GM12878 (cell line): ENCODE measurements at regions not wholly inside any gene's neighbourhood (a gene's known extent, or its start where the extent isn't known, plus 50 kb on each side); places are given as distances from the start of the nearest gene placed in this dataset.

Experiments used
- CBFB ChIP-seq: IDR thresholded peaks from 2 replicates; pipeline ENCODE4 v1.6.1; 2016; ENCODE audit warnings: antibody characterized with exemption, low read depth
- EZH2 ChIP-seq: IDR thresholded peaks from 2 replicates; pipeline ENCODE4 v1.6.1; 2012; ENCODE audit warnings: low read depth, mild to moderate bottlenecking, control low read depth, inconsistent platforms, low read length, borderline replicate concordance; ENCODE audit not compliant: control insufficient read depth
- MYC ChIP-seq: IDR thresholded peaks from 2 replicates; pipeline ENCODE4 v1.6.1; 2011; ENCODE audit warnings: mild to moderate bottlenecking, low read length, moderate library complexity, inconsistent platforms; ENCODE audit not compliant: insufficient read depth, insufficient replicate concordance, insufficient read length, severe bottlenecking
- POLR2A ChIP-seq: IDR thresholded peaks from 2 replicates; pipeline ENCODE4 v1.6.1; 2011; ENCODE audit warnings: low read depth, mild to moderate bottlenecking, low read length
- POLR2AphosphoS2 ChIP-seq: IDR thresholded peaks from 2 replicates; pipeline ENCODE4 v1.6.1; 2011; ENCODE audit warnings: low read depth, mild to moderate bottlenecking, low read length, improper control_type of control experiment, moderate library complexity
- POLR2AphosphoS5 ChIP-seq: IDR thresholded peaks from 2 replicates; pipeline ENCODE4 v1.6.1; 2011; ENCODE audit warnings: mild to moderate bottlenecking, low read length, inconsistent platforms
- SIN3A ChIP-seq: IDR thresholded peaks from 2 replicates; pipeline ENCODE4 v1.6.1; 2012; ENCODE audit warnings: low read depth, low read length, improper control_type of control experiment
- SP1 ChIP-seq: IDR thresholded peaks from one replicate; pipeline ENCODE4 v1.6.1; 2011; ENCODE audit warnings: low read depth, low read length
- STAT3 ChIP-seq: IDR thresholded peaks from 2 replicates; pipeline ENCODE4 v1.6.1; 2011; ENCODE audit warnings: low read depth, low read length, improper control_type of control experiment
- TF ChIP-seq, protein P1 (sequence below), 3 experiments: IDR thresholded peaks in 2 of 3; conservative IDR thresholded peaks in 1 of 3; 2 replicates each; pipeline ENCODE4 v1.5.1; 2011; ENCODE audit warnings: low read depth in 3 of 3, low read length in 3 of 3, mild to moderate bottlenecking in 3 of 3, control low read depth in 2 of 3, moderate library complexity in 2 of 3, inconsistent platforms in 1 of 3, mixed read lengths in 1 of 3; ENCODE audit not compliant: control insufficient read depth in 2 of 3, insufficient read depth in 1 of 3; ENCODE audit errors: extremely low read depth in 1 of 3
- TF ChIP-seq, protein P2 (sequence below): fragments of 450-650 bp; IDR thresholded peaks from 2 replicates; pipeline ENCODE4 v1.6.1; 2016; ENCODE audit warnings: mild to moderate bottlenecking, moderate library complexity, borderline replicate concordance
- TF ChIP-seq, protein P3 (sequence below): IDR thresholded peaks from 2 replicates; pipeline ENCODE4 v1.6.1; 2012; ENCODE audit warnings: low read depth, low read length, improper control_type of control experiment
- TF ChIP-seq, protein P4 (sequence below): fragments of 450-650 bp; IDR thresholded peaks from 2 replicates; pipeline ENCODE4 v1.6.1; 2018; ENCODE audit warnings: borderline replicate concordance, mild to moderate bottlenecking; ENCODE audit not compliant: partially characterized antibody

DNA sequence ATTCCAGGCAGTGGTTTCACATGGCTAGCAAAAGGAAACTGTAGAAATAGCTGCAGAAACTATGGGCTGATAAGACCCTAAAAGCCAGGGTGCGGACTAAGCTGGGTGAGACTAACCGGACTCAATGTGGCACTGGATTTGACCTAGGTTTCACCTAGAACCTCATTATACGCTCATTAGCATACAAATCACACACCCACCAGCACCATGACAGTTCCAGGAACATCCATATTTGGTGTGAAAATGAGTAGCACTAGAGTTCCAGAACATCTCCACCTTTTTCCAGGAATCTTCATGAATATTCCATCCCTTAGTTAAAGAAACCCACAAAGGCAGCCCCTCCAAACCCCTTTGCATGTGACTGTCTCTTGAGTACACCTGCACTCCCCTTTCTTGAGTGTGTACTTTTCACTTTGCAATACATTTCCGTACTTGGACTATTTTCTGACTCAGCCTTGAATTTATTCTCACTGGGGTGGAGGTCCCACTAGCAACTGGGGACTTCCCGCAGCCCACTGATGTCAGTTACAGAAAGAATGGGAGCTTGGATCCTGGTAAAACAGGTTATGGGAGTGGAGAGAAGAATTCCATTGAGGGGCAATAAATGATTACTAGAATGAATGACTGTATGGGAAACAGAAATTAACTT is 58.0 kb upstream of the SPATA31C2 start:
- TF ChIP-seq POLR2AphosphoS2 = no peak
- no peak for TF ChIP-seq STAT3
- TF ChIP-seq, protein P1, sequence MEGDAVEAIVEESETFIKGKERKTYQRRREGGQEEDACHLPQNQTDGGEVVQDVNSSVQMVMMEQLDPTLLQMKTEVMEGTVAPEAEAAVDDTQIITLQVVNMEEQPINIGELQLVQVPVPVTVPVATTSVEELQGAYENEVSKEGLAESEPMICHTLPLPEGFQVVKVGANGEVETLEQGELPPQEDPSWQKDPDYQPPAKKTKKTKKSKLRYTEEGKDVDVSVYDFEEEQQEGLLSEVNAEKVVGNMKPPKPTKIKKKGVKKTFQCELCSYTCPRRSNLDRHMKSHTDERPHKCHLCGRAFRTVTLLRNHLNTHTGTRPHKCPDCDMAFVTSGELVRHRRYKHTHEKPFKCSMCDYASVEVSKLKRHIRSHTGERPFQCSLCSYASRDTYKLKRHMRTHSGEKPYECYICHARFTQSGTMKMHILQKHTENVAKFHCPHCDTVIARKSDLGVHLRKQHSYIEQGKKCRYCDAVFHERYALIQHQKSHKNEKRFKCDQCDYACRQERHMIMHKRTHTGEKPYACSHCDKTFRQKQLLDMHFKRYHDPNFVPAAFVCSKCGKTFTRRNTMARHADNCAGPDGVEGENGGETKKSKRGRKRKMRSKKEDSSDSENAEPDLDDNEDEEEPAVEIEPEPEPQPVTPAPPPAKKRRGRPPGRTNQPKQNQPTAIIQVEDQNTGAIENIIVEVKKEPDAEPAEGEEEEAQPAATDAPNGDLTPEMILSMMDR (IDR thresholded peaks at IDR 0.05 in 2 of 3, conservative IDR thresholded peaks at IDR 0.05 in 1 of 3; ENCODE audit: control insufficient read depth in 2 of 3, extremely low read depth in 1 of 3, insufficient read depth in 1 of 3, low read depth in 3 of 3, low read length in 3 of 3) = no peak
- no peak for TF ChIP-seq POLR2AphosphoS5
- TF ChIP-seq, protein P2, sequence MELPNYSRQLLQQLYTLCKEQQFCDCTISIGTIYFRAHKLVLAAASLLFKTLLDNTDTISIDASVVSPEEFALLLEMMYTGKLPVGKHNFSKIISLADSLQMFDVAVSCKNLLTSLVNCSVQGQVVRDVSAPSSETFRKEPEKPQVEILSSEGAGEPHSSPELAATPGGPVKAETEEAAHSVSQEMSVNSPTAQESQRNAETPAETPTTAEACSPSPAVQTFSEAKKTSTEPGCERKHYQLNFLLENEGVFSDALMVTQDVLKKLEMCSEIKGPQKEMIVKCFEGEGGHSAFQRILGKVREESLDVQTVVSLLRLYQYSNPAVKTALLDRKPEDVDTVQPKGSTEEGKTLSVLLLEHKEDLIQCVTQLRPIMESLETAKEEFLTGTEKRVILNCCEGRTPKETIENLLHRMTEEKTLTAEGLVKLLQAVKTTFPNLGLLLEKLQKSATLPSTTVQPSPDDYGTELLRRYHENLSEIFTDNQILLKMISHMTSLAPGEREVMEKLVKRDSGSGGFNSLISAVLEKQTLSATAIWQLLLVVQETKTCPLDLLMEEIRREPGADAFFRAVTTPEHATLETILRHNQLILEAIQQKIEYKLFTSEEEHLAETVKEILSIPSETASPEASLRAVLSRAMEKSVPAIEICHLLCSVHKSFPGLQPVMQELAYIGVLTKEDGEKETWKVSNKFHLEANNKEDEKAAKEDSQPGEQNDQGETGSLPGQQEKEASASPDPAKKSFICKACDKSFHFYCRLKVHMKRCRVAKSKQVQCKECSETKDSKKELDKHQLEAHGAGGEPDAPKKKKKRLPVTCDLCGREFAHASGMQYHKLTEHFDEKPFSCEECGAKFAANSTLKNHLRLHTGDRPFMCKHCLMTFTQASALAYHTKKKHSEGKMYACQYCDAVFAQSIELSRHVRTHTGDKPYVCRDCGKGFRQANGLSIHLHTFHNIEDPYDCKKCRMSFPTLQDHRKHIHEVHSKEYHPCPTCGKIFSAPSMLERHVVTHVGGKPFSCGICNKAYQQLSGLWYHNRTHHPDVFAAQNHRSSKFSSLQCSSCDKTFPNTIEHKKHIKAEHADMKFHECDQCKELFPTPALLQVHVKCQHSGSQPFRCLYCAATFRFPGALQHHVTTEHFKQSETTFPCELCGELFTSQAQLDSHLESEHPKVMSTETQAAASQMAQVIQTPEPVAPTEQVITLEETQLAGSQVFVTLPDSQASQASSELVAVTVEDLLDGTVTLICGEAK = no peak
- TF ChIP-seq SP1 = no peak
- TF ChIP-seq SIN3A = no peak
- TF ChIP-seq, protein P3, sequence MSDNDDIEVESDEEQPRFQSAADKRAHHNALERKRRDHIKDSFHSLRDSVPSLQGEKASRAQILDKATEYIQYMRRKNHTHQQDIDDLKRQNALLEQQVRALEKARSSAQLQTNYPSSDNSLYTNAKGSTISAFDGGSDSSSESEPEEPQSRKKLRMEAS = no peak
- TF ChIP-seq EZH2 = no peak
- TF ChIP-seq CBFB = no peak
- no peak for TF ChIP-seq MYC
- TF ChIP-seq, protein P4, sequence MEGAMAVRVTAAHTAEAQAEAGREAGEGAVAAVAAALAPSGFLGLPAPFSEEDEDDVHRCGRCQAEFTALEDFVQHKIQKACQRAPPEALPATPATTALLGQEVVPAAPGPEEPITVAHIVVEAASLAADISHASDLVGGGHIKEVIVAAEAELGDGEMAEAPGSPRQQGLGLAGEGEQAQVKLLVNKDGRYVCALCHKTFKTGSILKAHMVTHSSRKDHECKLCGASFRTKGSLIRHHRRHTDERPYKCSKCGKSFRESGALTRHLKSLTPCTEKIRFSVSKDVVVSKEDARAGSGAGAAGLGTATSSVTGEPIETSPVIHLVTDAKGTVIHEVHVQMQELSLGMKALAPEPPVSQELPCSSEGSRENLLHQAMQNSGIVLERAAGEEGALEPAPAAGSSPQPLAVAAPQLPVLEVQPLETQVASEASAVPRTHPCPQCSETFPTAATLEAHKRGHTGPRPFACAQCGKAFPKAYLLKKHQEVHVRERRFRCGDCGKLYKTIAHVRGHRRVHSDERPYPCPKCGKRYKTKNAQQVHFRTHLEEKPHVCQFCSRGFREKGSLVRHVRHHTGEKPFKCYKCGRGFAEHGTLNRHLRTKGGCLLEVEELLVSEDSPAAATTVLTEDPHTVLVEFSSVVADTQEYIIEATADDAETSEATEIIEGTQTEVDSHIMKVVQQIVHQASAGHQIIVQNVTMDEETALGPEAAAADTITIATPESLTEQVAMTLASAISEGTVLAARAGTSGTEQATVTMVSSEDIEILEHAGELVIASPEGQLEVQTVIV = no peak
- TF ChIP-seq POLR2A = no peak
